ENCODE measurements at regions not wholly inside any gene's neighbourhood (a gene's known extent, or its start where the extent isn't known, plus 50 kb on each side); places are given as distances from the start of the nearest gene placed in this dataset.

GRCh38 chr2:200086911-200087310, 131.5 kb downstream of the MAIP1 start:
- TF ChIP-seq CTCF (IDR thresholded peaks at IDR 0.05; ENCODE audit: insufficient read depth, low read length) (no peak), POLR2AphosphoS5 (IDR thresholded peaks at IDR 0.05; ENCODE audit: low read depth) (no peak), REST (IDR thresholded peaks at IDR 0.05; ENCODE audit: insufficient replicate concordance, low read depth) (no peak), GABPA (IDR thresholded peaks at IDR 0.05; ENCODE audit: low read depth) (no peak), SPI1 (IDR thresholded peaks at IDR 0.05; ENCODE audit: borderline replicate concordance, low read depth) (no peak)

All from HL-60 (cell line).